ENCODE measurements at regions not wholly inside any gene's neighbourhood (a gene's known extent, or its start where the extent isn't known, plus 50 kb on each side); places are given as distances from the start of the nearest gene placed in this dataset.

- no peak for TF ChIP-seq POLR2AphosphoS5 (IDR thresholded peaks at IDR 0.05; ENCODE audit: insufficient read depth in 1 of 2, low read depth in 1 of 2)
- no peak for TF ChIP-seq CTCF (IDR thresholded peaks at IDR 0.05)
- TF ChIP-seq POLR2A (IDR thresholded peaks at IDR 0.05), result no peak
These were observed 144.6 kb upstream of the RMP24 start for GRCh38 chr18:35827903-35828275.

Data from vagina (tissue), 2 donors.